ENCODE measurements at regions not wholly inside any gene's neighbourhood (a gene's known extent, or its start where the extent isn't known, plus 50 kb on each side); places are given as distances from the start of the nearest gene placed in this dataset.
"Not testable (repeated sequence)": the region's sequence is repeated elsewhere in the genome, so short reads cannot be mapped to it uniquely, and the experiment has no call there.

DNA sequence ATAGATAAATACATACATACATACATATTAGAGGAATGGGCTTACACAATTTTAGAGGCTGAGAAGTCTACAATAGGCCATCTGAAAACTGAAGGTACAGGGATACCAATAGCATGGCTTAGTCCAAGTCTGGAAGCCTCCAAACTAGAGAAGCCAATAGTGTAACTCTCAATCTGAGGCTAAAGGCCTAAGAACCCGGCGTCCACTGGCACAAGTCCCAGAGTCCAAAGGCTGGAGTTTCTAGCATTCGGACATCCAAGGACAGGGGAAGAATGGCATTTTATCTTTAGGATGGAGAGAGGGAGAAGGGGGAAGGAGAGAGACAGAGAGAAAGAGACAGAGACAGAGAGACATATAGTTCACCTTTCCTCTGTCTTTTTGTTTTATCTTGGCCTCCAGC lies 63.7 kb upstream of the SYT4 start:
- DNase-seq (ENCODE audit: extremely low read depth in 1 of 2, low read depth in 1 of 2), result no peak

DNA sequence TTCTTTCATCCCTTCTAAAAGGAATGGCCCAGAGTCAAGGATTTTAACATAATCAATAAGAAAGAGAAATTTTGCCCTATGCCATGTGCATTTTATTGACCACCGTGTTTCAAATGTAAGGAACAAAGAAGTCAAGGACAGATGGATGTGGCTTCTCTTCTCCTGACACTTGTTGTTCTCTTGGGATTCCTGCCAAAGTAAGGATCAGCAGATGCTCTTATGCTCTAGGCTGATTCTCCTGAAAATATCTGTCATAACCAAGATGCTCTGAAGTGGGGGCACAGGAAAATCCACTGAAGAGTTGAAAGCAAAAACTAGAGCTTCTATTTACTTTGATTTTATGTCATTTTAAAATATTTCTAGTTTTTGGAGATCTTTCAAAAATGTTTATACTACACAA lies 72.9 kb upstream of the SYT4 start:
- no peak for DNase-seq (ENCODE audit: extremely low read depth in 1 of 2, low read depth in 1 of 2)

DNA sequence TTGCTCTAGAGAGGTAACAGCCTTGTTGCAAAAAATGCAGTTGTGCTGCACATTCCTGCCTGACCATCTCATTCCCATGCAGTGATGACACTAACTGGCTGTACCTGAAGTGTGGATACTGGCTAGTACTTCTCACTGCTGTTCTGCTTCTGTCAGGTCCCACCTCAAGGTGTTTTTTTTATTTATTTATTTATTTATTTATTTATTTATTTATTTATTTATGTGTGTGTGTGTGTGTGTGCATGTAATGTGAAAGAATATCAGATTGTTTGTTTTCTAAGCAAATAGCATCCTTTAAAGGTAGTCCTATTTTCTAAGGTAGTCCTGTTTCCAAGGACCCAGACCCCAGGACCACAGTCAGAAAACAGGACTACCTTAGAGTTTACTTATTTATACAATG lies 87.2 kb upstream of the SYT4 start:
- DNase-seq (ENCODE audit: extremely low read depth in 1 of 2, low read depth in 1 of 2), result no peak

DNA sequence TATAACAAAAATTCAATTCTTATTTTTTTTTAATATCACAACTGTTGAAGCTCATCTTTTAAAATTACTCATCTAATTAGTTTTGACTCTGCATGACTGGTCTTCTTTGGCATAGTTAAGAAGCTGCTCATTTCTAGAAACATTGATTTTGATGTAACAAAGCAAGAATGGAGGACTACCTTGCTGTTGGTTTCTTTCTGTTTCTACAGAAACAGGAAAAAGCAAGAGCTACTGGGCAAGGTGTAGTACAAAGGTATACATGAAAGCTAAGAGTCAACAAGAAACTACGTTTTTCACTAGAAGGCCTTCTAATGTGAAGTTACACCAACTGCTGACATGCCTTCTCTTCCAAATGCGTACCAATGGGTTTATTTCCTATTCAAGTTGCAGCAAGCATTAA lies 90.6 kb upstream of the SYT4 start:
- no peak for DNase-seq (ENCODE audit: extremely low read depth in 1 of 2, low read depth in 1 of 2)

DNA sequence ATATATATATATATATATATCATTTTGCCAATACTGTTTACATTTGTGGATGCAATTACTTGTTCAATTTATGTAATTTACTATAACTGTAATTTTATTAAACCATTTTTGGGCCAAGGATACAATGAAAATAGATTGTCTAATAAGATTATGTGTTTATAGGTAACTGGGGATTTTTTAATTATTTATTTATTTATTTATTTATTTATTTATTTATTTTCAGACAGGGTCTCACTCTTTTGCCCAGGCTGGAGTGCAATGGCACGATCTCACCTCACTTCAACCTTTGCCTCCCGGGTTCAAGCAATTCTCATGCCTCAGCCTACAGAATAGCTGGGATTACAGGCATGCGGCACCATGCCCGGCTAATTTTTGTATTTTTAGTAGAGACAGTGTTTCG lies 92.0 kb upstream of the SYT4 start:
- DNase-seq (ENCODE audit: extremely low read depth in 1 of 2, low read depth in 1 of 2), result not testable (repeated sequence)

DNA sequence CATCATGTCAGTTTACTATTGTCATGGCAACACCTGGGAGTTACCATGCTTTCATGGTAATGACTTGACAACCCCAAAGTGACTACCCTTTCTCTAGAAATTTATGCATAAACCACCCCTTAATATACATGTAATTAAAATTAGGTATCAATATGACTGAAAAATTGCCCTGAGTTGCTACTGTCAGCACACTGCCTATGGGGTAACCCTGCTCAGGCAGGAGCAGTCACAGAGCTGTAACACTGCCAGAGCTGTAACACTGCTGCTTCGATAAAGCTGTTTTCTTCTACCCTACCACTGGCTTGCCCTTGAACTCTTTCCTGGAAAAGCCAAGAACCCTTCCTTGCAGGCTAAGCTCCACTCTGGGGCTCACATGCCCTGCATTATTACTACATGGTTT lies 95.5 kb upstream of the SYT4 start:
- DNase-seq (ENCODE audit: extremely low read depth in 1 of 2, low read depth in 1 of 2), result no peak

DNA sequence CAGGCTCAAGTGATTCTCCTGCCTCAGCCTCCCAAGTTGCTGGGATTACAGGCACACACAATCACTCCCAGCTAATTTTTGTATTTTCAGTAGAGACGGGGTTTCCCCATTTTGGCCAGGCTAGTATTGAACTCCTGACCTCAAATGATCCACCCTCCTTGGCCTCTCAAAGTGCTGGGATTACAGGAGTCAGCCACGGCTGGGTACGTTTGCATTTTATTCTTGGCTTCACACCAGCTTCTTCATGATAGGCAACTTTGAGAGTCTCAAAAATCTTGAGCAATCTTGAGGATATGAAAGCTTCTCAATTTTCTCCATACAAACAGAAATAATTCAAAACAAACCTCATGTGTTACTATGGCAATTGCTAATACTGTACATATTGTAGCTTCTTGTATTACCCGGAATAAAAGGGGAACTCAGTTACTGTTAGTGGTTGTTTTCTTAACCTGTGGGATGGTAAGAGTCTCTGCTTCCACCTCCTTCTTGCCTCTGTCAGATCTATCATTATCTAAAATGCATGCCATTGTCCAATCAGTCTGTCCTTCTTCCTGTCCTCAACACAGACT lies 102.9 kb upstream of the SYT4 start:
- DNase-seq (ENCODE audit: extremely low read depth in 1 of 2, low read depth in 1 of 2), result no peak

DNA sequence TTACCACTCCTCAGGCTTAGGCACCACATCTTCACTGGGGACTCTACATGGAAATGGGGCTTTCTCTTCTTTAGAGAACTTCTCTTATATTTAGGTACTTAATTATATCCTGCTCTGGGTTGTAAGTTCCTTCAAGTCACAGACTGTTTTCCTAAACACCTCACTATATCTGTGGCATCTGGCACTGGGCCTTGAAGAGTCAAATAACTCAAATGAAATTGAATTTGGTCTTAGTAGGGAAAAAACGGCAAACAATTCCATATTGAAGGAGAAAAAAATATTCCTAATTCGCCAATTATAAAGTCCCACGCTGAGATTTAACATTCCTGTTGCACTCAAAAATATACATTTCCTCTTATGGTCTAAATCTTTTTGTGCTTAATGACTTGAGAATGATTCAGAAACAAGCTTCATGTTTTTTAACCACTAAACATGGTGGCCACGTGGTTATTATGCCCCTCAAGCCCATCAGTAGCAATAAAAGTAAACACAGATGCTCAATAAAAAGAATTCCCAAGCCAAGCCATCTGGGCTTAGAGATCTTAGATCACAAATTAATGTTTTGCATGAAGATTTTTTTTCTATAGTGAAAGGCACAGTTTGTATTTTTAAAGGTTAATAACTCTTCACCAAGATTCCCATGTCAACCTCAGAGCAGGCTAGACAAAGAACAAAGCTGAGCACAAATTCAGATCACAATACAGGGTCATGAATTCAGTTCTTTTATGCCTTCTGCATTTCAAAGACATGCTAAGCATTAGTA lies 105.5 kb upstream of the SYT4 start:
- DNase-seq (ENCODE audit: extremely low read depth in 1 of 2, low read depth in 1 of 2), result no peak

DNA sequence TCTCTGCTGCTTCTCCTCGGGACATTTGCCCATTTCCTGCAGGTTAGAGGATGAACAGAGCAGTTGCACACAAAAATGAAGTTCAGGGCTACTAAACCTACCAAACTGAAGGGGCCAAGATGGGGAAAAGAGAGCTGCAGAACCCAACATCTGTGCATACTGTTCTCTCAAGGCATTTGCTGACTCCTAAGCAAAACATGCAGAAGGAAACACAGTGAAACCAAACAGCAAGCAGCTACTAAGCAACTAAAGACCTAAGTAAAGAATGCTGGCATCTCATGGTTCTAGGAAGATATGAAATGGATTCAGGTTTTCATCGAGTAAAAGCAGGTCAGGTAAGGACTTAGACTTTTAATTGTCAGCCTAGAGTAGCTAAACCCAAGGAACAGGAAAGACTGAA lies 111.9 kb upstream of the SYT4 start:
- no peak for DNase-seq (ENCODE audit: extremely low read depth in 1 of 2, low read depth in 1 of 2)

DNA sequence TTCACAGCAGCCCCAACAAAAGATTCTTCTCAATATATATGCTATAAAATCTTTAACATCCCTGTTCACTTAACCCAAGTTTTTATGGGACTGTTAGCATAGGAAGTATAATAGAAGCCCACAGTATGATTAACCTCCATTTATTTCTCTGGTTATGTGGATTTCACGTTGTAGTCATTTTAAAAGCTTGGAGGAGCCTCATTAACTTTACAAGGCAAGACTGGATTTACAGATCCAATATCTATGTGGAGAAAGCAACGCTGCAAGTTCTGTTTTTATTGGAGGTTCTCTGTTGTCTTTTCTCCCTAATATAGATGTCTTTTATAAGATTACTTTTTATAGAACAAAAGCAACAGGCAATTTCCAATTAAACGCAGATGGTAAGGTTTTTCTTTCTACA lies 114.9 kb upstream of the SYT4 start:
- DNase-seq (ENCODE audit: extremely low read depth in 1 of 2, low read depth in 1 of 2), result no peak

DNA sequence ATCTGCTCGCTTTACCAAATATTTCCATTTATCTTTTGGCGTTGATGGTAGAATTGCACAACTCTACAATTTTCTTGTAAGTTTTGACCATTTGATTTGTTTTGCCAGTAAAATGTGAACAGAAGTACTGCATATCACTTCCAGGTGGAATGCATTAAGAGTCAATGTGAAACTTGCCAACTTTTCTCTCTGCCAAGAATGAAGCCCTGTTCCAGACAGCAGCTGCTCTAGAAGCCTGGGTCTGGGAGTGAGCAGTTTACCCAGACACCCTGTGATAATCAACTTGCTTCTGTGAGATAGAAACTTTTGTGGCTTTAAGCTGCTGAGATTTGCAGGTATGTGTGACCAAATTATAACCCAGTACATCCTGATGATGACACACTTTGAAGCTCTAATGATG lies 115.9 kb upstream of the SYT4 start:
- no peak for DNase-seq (ENCODE audit: extremely low read depth in 1 of 2, low read depth in 1 of 2)

DNA sequence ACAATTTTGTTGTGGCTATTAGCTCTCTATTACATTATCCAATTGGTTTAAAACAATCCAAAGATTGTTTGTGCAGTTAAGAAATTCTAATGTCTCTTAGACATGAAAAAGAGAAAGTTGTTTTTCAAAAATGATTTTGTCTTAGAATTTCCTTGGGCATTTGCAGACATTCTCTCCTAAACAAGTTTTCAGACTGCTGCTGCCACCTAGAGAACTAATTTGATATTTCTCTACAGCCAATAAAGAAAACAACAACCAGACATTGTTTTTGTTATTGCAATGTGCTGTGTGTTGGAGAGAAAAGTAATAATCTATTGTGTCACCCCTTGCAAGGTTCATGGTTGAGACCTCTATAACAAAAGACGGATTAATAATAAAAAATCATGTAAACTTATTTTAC lies 119.0 kb upstream of the SYT4 start:
- no peak for DNase-seq (ENCODE audit: extremely low read depth in 1 of 2, low read depth in 1 of 2)

DNA sequence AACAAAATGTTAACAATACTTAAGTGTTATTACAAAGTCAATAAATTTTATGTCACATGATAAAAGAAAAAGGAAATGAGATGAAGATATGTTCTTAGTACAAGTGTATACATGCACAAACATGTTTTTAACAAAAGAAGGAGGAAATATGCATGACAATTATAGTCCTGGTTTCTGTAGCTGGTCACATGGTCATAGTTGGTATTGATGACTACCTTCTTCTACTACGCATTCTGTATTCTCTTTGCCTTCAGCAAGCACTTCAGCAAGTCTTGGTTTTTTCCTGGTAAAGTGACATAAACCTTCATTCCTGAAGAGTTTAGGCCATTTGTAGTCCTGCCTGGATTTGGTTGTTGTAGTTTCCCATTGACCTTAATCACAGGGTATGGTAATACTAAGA lies 121.3 kb upstream of the SYT4 start:
- no peak for DNase-seq (ENCODE audit: extremely low read depth in 1 of 2, low read depth in 1 of 2)

DNA sequence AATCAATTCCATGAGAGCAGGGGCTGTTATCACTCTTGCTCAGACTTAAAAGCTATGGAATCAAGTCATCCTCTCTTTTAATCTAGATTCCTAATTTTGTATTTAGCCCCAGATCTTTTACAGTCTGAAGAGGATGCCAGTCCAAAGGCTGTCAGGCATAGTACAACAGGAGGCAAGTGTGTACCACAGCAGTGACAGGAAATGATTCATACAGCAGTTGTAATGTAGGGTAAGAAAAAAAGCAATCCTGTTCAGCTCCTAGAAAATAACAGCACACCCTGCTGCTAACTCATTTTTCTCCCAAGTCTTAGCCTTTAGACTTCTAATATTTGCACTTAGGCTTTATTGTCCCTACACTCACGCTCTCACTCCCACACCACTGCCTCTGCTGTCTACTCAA lies 127.8 kb upstream of the SYT4 start:
- DNase-seq (ENCODE audit: extremely low read depth in 1 of 2, low read depth in 1 of 2), result no peak

DNA sequence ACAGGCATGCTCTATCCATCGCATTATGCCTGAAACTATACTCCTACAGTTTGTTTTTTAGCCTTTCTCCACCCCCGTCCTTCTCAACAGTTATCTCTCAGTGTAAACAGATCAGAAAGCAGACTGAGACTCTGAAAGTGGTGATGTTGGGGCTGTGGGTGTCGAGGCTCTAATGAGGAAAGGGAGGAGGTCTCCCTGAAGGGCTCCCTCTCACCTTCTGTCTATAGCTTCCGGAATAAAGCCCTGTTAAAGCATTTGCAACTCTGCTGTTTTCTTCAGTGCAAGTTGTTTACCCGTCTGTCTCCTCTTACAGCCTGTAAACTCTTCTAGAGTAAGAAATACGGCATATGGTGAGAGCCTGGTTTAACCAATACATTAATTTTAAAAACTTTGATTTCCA lies 136.7 kb upstream of the SYT4 start:
- no peak for DNase-seq (ENCODE audit: extremely low read depth in 1 of 2, low read depth in 1 of 2)

DNA sequence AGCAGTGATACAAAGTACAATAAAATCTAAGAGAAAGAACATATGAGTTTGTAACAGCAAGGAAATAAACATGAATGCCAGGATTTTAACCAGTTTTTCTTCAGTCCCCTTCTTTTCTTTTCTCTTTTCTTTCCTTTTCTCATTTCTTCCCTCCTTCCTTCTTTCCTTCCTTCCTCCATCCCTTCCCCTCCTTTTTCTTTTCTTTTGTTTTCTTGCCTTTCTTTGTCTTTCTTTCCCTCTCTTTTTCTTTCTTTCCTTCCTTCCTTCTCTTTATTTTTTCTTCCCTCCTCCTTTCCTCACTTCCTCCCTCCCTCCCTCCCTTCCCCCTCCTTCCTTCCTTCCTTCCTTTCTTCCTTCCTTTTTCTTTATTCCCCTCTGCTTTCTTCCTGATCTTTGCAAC lies 142.8 kb upstream of the SYT4 start:
- no peak for DNase-seq (ENCODE audit: extremely low read depth in 1 of 2, low read depth in 1 of 2)

DNA sequence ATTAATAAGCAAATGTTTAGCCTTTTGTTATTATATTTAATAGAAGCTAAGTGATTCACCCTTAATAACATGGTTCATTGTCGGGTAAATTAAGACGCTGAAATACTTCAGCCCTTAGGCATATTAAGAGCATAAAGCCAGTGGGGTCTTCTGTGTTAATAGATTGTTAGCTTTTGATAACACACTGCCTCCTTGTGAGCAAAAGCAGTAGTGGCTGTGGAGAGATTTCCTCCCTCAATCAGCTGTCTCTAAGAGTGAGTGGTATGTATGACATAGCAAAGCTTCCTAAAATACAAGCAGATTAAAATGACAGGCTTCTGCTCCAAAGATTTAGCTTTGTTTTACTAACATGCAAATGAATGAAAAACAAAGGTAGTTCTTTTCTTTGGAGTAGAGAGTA lies 143.7 kb upstream of the SYT4 start:
- no peak for DNase-seq (ENCODE audit: extremely low read depth in 1 of 2, low read depth in 1 of 2)

DNA sequence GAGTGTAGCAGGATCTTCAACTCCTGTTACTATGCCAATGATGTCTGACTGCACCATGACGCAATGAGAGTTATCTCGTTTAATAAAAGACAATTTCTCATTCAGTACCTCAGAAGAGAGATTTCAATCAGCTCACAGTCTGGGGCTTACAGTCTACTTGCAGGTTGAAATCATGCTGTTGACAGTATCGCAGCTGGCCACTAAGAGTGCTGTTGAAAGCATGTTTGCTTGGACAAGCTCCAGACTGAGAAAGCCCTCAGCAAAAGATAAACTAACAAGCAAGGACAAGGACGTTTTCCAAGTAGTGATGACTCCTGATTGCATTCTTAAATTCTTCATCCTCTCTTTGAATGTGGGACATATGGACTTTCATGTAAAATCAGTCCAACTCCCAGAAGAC lies 145.2 kb upstream of the SYT4 start:
- no peak for DNase-seq (ENCODE audit: extremely low read depth in 1 of 2, low read depth in 1 of 2)

DNA sequence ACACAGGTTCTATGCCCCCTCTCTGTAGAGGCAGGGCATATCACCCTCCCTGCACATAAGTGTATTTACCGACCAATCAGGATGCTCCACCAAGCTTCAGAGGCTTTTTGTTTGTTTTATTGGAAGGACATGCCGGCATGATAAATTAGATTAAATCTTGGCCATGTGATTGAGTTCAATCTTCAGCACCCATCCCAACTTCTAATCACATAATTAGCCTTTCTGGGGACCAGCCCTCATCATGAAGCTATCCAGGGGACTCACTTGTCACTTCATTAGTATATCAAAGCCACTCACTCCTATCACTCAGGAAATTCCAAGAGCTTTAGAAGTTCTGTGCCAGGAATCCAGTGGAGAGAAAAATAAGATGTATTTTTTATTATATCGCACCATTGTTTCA lies 158.6 kb upstream of the SYT4 start:
- DNase-seq (ENCODE audit: extremely low read depth in 1 of 2, low read depth in 1 of 2), result no peak

DNA sequence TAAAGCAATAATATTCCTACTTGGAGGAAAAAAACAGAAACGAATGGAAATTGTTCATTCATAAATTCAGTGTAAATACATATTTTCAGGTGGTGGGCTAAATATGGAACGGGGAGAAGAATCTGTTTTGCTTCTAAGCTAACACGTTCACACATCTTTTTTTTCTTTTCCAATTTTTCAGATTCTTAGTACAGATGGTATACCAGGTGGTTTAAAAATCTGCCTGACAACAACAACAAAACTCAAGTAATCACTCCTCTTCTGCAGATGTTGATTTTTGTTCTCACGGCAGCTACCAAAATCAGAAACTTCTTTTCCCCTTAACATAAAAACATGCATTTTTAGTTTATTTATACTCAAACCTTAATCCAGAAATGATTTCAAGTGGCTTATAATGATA lies 164.8 kb upstream of the SYT4 start:
- DNase-seq (ENCODE audit: extremely low read depth in 1 of 2, low read depth in 1 of 2), result no peak

DNA sequence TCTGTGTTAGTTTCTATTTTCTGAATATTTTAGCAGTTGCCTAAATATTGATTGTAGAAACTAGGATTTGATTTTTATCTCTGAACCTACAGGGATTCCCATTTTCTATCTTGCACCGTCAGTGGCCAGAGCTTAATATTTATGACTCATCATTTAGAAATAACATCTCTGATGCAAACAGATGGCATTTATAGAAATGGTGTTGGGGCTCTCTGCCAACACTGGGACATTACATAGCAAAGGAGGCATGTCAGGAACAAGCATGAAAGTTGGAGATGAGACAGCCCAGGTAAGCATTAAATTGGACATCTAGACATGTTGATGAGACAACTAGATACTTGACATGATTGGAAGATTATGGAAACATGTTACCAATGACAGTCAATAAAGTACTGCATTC lies 165.3 kb upstream of the SYT4 start:
- DNase-seq (ENCODE audit: extremely low read depth in 1 of 2, low read depth in 1 of 2), result no peak

DNA sequence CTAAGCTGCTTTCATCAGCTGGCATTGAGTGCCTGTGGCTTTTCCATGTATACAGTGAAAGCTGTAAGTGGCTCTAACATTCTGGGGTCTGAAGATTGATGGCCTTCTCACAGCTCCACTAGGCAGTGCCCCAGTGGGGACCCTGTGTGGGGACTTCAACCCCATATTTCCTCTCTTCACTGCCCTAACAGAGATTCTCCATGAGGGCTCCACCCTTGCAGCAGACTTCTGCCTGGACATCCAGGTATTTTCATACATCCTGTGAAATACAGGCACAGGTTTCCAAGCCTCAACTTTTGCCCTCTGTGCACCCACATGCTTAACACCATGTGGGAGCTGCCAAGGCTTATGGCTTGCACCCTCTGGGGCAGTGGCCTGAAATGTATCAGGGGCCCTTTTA lies 188.2 kb upstream of the SYT4 start:
- DNase-seq (ENCODE audit: extremely low read depth in 1 of 2, low read depth in 1 of 2), result no peak

DNA sequence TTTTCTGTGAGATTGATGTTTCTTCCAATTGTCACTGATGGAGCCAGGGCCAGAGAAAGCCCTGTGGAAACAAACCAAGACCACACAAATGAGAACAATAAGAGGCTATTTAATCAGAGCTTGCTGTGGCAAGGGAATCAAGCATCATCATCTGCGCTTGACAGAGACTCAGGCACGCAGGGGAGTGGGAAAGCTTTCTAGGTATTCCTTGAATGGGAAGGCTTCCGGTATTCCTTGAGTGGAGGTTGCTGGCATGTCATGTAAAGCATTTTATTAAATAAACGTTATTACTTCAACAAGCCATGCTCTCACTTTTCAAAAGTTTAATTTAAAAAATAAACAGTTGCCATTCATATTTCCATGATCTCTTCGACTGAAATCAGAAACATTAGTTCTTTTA lies 194.6 kb upstream of the SYT4 start:
- no peak for DNase-seq (ENCODE audit: extremely low read depth in 1 of 2, low read depth in 1 of 2)
